MCF 10A (cell line): ENCODE measurements at regions not wholly inside any gene's neighbourhood (a gene's known extent, or its start where the extent isn't known, plus 50 kb on each side); places are given as distances from the start of the nearest gene placed in this dataset.

ENCODE experiments used
- BruUV-seq: library from RNA; stranded (reverse); fragments of 400-500 nt; replicated peaks from 2 replicates; lab custom pipeline; 2021; lab: Mats Ljungman, UMichigan
- CTCF ChIA-PET: fragments of 300-600 bp; sonication (Branson Sonifier 250); formaldehyde crosslinking; extraction: SDS; loops from one replicate; lab custom pipeline; 2021; ENCODE audit warnings: antibody characterized with exemption, inconsistent platforms; lab: Yijun Ruan, JAX
- POLR2A ChIA-PET: fragments of 300-600, 350-650 bp; sonication (Branson Sonifier 250); formaldehyde crosslinking; extraction: SDS; loops from one replicate; lab custom pipeline; 2020; ENCODE audit warnings: antibody characterized with exemption, inconsistent platforms; lab: Yijun Ruan, JAX
- DNase-seq: peaks from one replicate; pipeline ENCODE4 v3.0.0-alpha.2; 2018; ENCODE audit not compliant: unreplicated experiment
- H3K27ac Mint-ChIP-seq: one replicate; pipeline ENCODE4 v1.8.0; 2022; ENCODE audit warnings: mild to moderate bottlenecking, low read depth, mixed read lengths; ENCODE audit not compliant: unreplicated experiment
- H3K27me3 Mint-ChIP-seq: one replicate; pipeline ENCODE4 v1.8.0; 2022; ENCODE audit warnings: mixed read lengths; ENCODE audit not compliant: insufficient read depth, unreplicated experiment
- H3K36me3 Mint-ChIP-seq: one replicate; pipeline ENCODE4 v1.8.0; 2022; ENCODE audit warnings: mild to moderate bottlenecking, moderate library complexity, mixed read lengths; ENCODE audit not compliant: insufficient read depth, unreplicated experiment
- H3K4me1 Mint-ChIP-seq: one replicate; pipeline ENCODE4 v1.8.0; 2022; ENCODE audit warnings: mixed read lengths; ENCODE audit not compliant: insufficient read depth, unreplicated experiment
- H3K4me3 Mint-ChIP-seq: one replicate; pipeline ENCODE4 v1.8.0; 2022; ENCODE audit warnings: mild to moderate bottlenecking, moderate library complexity, mixed read lengths; ENCODE audit not compliant: unreplicated experiment
- H3K9me3 Mint-ChIP-seq: one replicate; pipeline ENCODE4 v1.8.0; 2022; ENCODE audit warnings: mixed read lengths; ENCODE audit not compliant: unreplicated experiment
- CTCF ChIP-seq: fragments of 200-600 bp; IDR thresholded peaks from one replicate; pipeline ENCODE4 v1.8.0; 2022; ENCODE audit warnings: antibody characterized with exemption, mild to moderate bottlenecking; ENCODE audit not compliant: unreplicated experiment
- intact Hi-C: fragments of 100-400 bp; cut with micrococcal nuclease; formaldehyde crosslinking; loops from 2 replicates; pipeline ENCODE4 v1.14.1; 2022

GRCh38 chr4:132992686-132993085 lies 156.4 kb upstream of the PCDH10 start:
- ChIA-PET POLR2A (interaction anchor here (0.6 kb wide), 1 partner anchor 9 kb away, joined by 3 read pairs; no protein-coding TSS in a partner anchor), CTCF (no interaction called here)
- intact Hi-C loops = no loop called here
- no TSS peak for BruUV-seq
- Mint-ChIP-seq H3K27me3 (no peaks in the 10 kb centered on the region), H3K27ac (no peak overlapping the region), H3K4me3 (no peak overlapping the region), H3K4me1 (no peaks in the 10 kb centered on the region), H3K36me3 (no peaks in the 10 kb centered on the region), H3K9me3 (no peaks in the 10 kb centered on the region)
- no peak for TF ChIP-seq CTCF
- no peak for DNase-seq

- Mint-ChIP-seq H3K4me1 (peaks cover 10% of the 10 kb centered on the region), H3K36me3 (no peaks in the 10 kb centered on the region), H3K4me3 (no peak overlapping the region), H3K27ac (no peak overlapping the region), H3K27me3 (no peaks in the 10 kb centered on the region), H3K9me3 (no peaks in the 10 kb centered on the region)
- BruUV-seq = no TSS peak
- POLR2A ChIA-PET = no interaction called here
- intact Hi-C loops = no loop called here
- no peak for TF ChIP-seq CTCF
- no peak for DNase-seq
- CTCF ChIA-PET = no interaction called here
Measured at GRCh38 chr4:132998585-132999230, 150.4 kb upstream of the PCDH10 start.

DNA sequence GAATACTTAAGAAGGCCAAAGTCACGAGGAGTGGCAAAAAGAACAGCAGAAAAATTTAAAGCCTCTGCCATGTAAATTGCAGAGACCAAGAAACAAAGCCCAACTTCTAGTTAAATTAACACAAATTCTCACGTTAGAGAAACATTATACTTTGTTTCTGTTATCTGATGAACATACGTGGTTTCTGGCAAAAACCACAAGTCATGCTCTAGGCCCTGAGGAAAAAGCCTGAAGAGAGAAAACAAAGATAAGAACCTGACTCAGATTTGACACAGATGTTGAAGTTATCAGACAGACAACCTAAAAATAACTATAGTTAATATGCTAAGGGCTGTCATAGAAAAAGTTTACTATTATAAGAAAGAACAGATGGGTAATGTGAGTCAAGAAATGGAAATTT lies 149.1 kb upstream of the PCDH10 start:
- no TSS peak for BruUV-seq
- TF ChIP-seq CTCF = no peak
- ChIA-PET POLR2A (no interaction called here), CTCF (no interaction called here)
- no peaks in the 10 kb centered on the region for H3K9me3 Mint-ChIP-seq
- DNase-seq = no peak
- peaks cover 10% of the 10 kb centered on the region for H3K4me1 Mint-ChIP-seq
- intact Hi-C loops = no loop called here
- no peaks in the 10 kb centered on the region for H3K27me3 Mint-ChIP-seq
- peak overlapping the region; percentile 31 for H3K27ac Mint-ChIP-seq
- no peaks in the 10 kb centered on the region for H3K36me3 Mint-ChIP-seq
- no peak overlapping the region for H3K4me3 Mint-ChIP-seq

DNA sequence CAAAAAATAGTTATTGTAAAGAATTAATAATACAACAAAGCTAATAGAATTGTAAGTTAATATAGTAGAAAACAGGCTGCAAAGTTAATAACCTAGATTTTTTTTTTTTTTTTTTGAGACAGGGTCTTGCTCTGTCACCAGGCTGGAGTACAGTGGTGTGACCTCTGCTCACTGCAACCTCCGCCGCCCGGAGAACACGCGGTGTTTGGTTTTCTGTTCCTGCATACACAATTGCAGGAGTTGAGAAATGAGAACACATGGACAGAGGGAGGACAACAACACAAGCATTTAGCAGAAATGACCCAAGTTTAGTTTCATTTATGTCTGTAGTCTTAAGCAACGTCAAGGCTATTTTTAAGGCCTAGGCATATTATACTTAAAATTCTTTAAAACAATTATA lies 145.9 kb upstream of the PCDH10 start:
- Mint-ChIP-seq H3K27ac (no peak overlapping the region), H3K27me3 (no peaks in the 10 kb centered on the region), H3K36me3 (peaks cover 6% of the 10 kb centered on the region), H3K4me3 (no peak overlapping the region), H3K9me3 (no peaks in the 10 kb centered on the region), H3K4me1 (peaks cover 10% of the 10 kb centered on the region)
- ChIA-PET POLR2A (no interaction called here), CTCF (interaction anchor here (0.6 kb wide), 1 partner anchor 9 kb away, joined by 4 read pairs; no protein-coding TSS in a partner anchor)
- no peak for TF ChIP-seq CTCF
- no TSS peak for BruUV-seq
- DNase-seq = no peak
- intact Hi-C loops = no loop called here
